ENCODE measurements at regions not wholly inside any gene's neighbourhood (a gene's known extent, or its start where the extent isn't known, plus 50 kb on each side); places are given as distances from the start of the nearest gene placed in this dataset.

GRCh38 chr6:87897013-87897412 is 150.6 kb upstream of the SPACA1 start:
- no peaks in the 10 kb centered on the region for H3K4me1 Mint-ChIP-seq
- no peak overlapping the region for H3K4me3 Mint-ChIP-seq
- DNase-seq: no peak
- H3K36me3 Mint-ChIP-seq (ENCODE audit: low read depth): peaks cover 2% of the 10 kb centered on the region
- no peaks in the 10 kb centered on the region for H3K9me3 ChIP-seq (ENCODE audit: control insufficient read depth, low read length, poor library complexity, severe bottlenecking)
- no peak overlapping the region for H3K27ac Mint-ChIP-seq
- ATAC-seq: no peak
- H3K27me3 Mint-ChIP-seq: no peaks in the 10 kb centered on the region

- H3K27ac Mint-ChIP-seq: no peak overlapping the region
- H3K4me1 Mint-ChIP-seq: no peaks in the 10 kb centered on the region
- H3K36me3 Mint-ChIP-seq (ENCODE audit: low read depth): no peaks in the 10 kb centered on the region
- no peak overlapping the region for H3K4me3 Mint-ChIP-seq
- ATAC-seq: no peak
- H3K27me3 Mint-ChIP-seq: peaks cover 4% of the 10 kb centered on the region
- no peaks in the 10 kb centered on the region for H3K9me3 ChIP-seq (ENCODE audit: control insufficient read depth, low read length, poor library complexity, severe bottlenecking)
- no peak for DNase-seq
These were observed 160.4 kb upstream of the SPACA1 start for GRCh38 chr6:87887266-87887665.

GRCh38 chr6:87884203-87884602 is 163.4 kb upstream of the SPACA1 start:
- no peaks in the 10 kb centered on the region for H3K36me3 Mint-ChIP-seq (ENCODE audit: low read depth)
- H3K27ac Mint-ChIP-seq: no peak overlapping the region
- ATAC-seq (no peak), DNase-seq (no peak)
- H3K9me3 ChIP-seq (ENCODE audit: control insufficient read depth, low read length, poor library complexity, severe bottlenecking): no peaks in the 10 kb centered on the region
- H3K4me3 Mint-ChIP-seq: no peak overlapping the region
- H3K27me3 Mint-ChIP-seq: peaks cover 4% of the 10 kb centered on the region
- H3K4me1 Mint-ChIP-seq: no peaks in the 10 kb centered on the region

DNA sequence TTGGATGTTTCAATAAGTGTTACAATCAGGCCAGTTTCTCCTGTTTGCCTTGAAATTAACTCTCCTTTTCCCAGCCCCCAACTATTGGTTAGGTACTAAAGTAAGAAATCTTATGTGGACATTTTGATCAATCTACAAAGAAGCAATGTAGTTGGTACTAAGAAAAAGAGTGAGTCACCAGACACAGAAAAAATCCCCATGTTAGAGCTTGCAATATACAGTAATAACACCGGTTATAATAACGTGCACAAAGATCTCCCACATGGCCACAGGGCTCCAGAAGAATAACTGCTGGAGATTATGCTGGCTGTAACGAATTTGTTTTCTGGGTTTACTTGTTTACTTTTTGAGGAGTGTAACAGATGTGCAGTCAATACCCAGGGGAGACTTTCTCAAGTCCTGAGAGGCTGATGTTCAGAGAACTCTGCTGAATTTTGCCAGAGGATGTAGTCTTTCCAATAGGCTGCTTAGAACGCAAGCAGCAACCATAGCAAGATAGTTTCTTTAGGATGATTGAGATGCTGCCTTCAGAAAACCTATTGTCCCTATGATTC is 166.2 kb upstream of the SPACA1 start:
- no peak overlapping the region for H3K4me3 Mint-ChIP-seq
- DNase-seq (no peak), ATAC-seq (no peak)
- H3K9me3 ChIP-seq (ENCODE audit: control insufficient read depth, low read length, poor library complexity, severe bottlenecking): no peaks in the 10 kb centered on the region
- peaks cover 19% of the 10 kb centered on the region for H3K27me3 Mint-ChIP-seq
- no peaks in the 10 kb centered on the region for H3K36me3 Mint-ChIP-seq (ENCODE audit: low read depth)
- no peaks in the 10 kb centered on the region for H3K4me1 Mint-ChIP-seq
- H3K27ac Mint-ChIP-seq: no peak overlapping the region

DNA sequence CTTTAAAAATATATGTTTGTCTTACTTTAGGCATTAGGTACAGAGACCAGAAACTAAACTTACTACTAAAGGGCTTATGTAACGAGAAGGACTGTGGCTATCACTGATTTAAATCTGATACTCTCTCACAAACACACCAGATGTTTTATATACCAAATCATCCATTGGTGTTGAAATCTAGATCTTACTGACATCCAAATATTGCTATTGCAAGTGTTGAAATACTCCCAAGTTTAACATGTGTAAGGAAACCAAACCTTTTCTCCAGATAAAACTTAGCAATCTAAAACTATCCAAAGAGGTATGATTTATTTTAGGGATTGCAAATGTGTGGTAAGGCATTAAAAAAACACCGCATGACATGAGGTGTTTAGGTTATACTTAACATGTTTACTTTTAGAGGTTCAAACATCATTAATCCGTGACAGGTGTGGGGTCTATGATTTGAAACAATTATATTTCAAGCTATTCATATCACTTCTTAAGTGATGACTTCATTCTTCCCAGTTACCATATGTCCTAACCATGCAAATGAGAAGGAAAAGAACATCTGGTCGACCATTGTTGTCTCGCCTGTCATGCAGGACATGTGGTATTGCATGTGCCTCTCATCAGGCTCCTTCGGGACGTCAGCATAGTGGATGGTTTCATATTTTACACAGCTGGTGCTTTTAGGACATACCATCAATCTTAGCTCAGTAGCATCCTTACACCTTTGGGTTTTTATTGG is 168.3 kb upstream of the SPACA1 start:
- no peak overlapping the region for H3K27ac Mint-ChIP-seq

DNA sequence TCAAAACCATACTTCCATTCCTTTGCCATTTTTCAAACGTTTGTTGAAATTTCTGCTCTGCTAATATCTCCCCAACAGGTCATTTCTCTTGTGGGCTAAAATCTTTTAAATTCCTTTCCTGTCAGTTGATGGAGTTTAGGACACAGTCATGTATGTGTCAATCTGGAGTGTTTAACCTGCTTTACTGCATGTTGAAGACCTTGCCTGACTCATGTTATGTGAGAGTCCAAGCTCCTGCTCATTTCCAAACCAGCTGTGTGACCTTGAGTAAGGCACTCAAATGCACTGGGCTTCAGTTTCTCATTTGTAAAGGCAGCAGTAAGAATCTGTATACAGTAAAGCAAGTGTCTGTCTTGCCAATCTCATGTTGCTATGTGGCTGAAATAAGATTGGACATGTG is 171.9 kb upstream of the SPACA1 start:
- H3K27ac Mint-ChIP-seq: no peak overlapping the region
- H3K4me3 Mint-ChIP-seq: no peak overlapping the region
- DNase-seq (no peak), ATAC-seq (no peak)
- peaks cover 57% of the 10 kb centered on the region for H3K27me3 Mint-ChIP-seq
- H3K36me3 Mint-ChIP-seq (ENCODE audit: low read depth): peaks cover 3% of the 10 kb centered on the region
- H3K9me3 ChIP-seq (ENCODE audit: control insufficient read depth, low read length, poor library complexity, severe bottlenecking): no peaks in the 10 kb centered on the region
- H3K4me1 Mint-ChIP-seq: no peaks in the 10 kb centered on the region

More for the DNA sequence above, 168.3 kb upstream of the SPACA1 start:
- no peak for DNase-seq
- Mint-ChIP-seq H3K36me3 (ENCODE audit: low read depth) (no peaks in the 10 kb centered on the region), H3K27me3 (peaks cover 37% of the 10 kb centered on the region), H3K4me3 (no peak overlapping the region), H3K4me1 (no peaks in the 10 kb centered on the region)
- no peaks in the 10 kb centered on the region for H3K9me3 ChIP-seq (ENCODE audit: control insufficient read depth, low read length, poor library complexity, severe bottlenecking)
- ATAC-seq: no peak

DNA sequence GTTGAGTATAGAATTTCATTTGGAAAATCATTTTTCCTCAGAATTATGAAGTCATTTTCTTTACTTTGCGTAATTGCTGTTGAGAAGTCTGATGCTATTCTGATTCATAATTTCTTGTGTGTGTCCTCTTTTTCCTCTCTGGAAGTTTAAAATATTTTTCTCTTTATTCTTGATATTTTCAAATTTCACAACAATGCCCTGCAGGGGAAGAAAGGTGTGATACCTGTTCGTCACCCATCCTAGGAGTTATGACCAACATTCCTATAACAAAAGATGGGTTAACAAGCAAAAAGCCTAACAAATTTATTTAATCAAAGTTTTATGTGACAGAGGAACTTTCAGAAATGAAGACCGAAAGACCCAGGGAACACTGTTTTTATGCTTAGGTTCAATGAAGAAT is 171.5 kb upstream of the AKIRIN2 start:
- H3K36me3 Mint-ChIP-seq (ENCODE audit: low read depth): peaks cover 3% of the 10 kb centered on the region
- no peaks in the 10 kb centered on the region for H3K4me1 Mint-ChIP-seq
- H3K9me3 ChIP-seq (ENCODE audit: control insufficient read depth, low read length, poor library complexity, severe bottlenecking): no peaks in the 10 kb centered on the region
- DNase-seq (no peak), ATAC-seq (no peak)
- no peak overlapping the region for H3K4me3 Mint-ChIP-seq
- peaks cover 56% of the 10 kb centered on the region for H3K27me3 Mint-ChIP-seq
- H3K27ac Mint-ChIP-seq: no peak overlapping the region

- Mint-ChIP-seq H3K27ac (no peak overlapping the region), H3K4me3 (no peak overlapping the region), H3K27me3 (peaks cover 33% of the 10 kb centered on the region), H3K36me3 (ENCODE audit: low read depth) (peaks cover 3% of the 10 kb centered on the region), H3K4me1 (no peaks in the 10 kb centered on the region)
- ATAC-seq (no peak), DNase-seq (no peak)
- no peaks in the 10 kb centered on the region for H3K9me3 ChIP-seq (ENCODE audit: control insufficient read depth, low read length, poor library complexity, severe bottlenecking)
These were observed 168.5 kb upstream of the AKIRIN2 start for GRCh38 chr6:87870556-87870955.

DNA sequence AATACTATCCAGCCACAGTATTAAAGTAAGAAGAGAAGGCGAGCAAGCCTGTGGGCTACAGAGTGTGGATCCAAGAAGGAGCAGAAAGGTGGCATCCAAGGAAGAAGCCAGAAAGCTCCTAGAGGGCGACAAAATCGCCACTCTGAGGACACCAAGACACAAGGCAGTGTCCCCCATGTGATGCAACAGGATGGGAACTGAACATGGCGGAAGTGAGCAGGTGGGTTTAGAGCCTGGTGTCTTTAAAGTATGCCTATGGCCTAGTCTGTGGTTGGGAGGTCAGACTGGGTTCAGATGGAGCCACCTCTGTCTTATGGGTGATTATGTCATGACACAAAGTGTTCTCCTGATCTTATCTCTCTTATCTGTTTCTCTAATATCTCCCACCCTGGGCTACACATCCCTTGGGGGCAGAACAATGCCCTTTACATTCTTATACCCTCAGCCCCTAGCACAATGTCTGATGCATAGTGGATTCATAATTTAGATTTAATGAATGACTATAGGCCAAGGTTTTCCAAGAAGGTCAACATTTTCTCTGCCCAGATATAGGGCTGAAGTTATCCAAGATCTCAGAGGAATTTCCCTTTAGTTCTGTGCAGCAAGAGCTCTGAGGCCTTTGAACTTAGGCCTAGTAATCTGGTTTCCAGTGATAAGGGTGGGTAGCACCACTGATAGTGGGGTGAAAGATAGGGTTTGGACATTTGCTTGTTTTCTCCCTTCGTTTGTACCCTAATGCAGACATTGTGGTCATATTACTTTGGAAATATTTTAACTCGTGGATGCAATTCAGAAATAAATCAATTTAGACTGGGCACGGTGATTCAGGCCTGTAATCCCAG is 167.3 kb upstream of the AKIRIN2 start:
- H3K4me3 Mint-ChIP-seq: no peak overlapping the region
- H3K36me3 Mint-ChIP-seq (ENCODE audit: low read depth): peaks cover 3% of the 10 kb centered on the region
- ATAC-seq (no peak), DNase-seq (no peak)
- H3K9me3 ChIP-seq (ENCODE audit: control insufficient read depth, low read length, poor library complexity, severe bottlenecking): no peaks in the 10 kb centered on the region
- no peak overlapping the region for H3K27ac Mint-ChIP-seq
- peaks cover 20% of the 10 kb centered on the region for H3K27me3 Mint-ChIP-seq
- H3K4me1 Mint-ChIP-seq: no peaks in the 10 kb centered on the region

- H3K4me1 Mint-ChIP-seq: no peaks in the 10 kb centered on the region
- peaks cover 17% of the 10 kb centered on the region for H3K27me3 Mint-ChIP-seq
- no peak for DNase-seq
- H3K36me3 Mint-ChIP-seq (ENCODE audit: low read depth): no peaks in the 10 kb centered on the region
- H3K4me3 Mint-ChIP-seq: no peak overlapping the region
- no peak overlapping the region for H3K27ac Mint-ChIP-seq
- ATAC-seq: no peak
- no peaks in the 10 kb centered on the region for H3K9me3 ChIP-seq (ENCODE audit: control insufficient read depth, low read length, poor library complexity, severe bottlenecking)
These were observed 158.9 kb upstream of the AKIRIN2 start for GRCh38 chr6:87860902-87861301.

- no peak overlapping the region for H3K27ac Mint-ChIP-seq
- H3K9me3 ChIP-seq (ENCODE audit: control insufficient read depth, low read length, poor library complexity, severe bottlenecking): no peaks in the 10 kb centered on the region
- ATAC-seq (no peak), DNase-seq (no peak)
- peaks cover 15% of the 10 kb centered on the region for H3K27me3 Mint-ChIP-seq
- H3K4me3 Mint-ChIP-seq: no peak overlapping the region
- H3K36me3 Mint-ChIP-seq (ENCODE audit: low read depth): no peaks in the 10 kb centered on the region
- H3K4me1 Mint-ChIP-seq: no peaks in the 10 kb centered on the region
These were observed 156.4 kb upstream of the AKIRIN2 start for GRCh38 chr6:87858440-87858839.

DNA sequence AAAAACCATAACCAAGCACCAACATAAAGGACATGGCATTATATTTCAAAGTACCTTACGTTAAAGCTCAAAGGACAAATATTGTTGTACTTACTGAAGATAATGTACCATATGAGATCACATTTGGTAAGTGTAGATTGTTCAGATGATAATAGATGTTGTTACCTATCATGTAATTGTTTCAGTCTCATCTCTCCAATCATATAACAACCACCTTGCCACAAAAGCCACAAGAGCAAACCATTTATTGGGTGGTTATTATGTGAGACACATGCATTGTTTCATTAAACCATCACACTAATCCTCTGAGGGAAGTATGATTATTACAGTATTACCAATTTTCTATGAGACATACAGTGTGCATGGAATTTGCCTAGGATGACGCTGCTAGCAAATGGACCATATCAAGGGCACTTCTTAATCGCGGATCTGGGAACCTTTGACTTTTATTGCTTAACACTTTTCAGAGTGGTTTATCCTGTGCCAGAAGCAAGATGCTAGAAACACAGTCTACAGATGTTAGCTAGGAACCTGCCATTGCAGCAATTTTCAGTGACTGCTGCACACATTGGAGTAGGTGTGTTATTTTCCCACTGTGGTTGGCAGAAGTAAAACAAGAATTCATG is 149.8 kb upstream of the AKIRIN2 start:
- no peak for DNase-seq
- ATAC-seq: no peak
- no peak overlapping the region for H3K27ac Mint-ChIP-seq
- H3K4me3 Mint-ChIP-seq: no peak overlapping the region
- peaks cover 4% of the 10 kb centered on the region for H3K4me1 Mint-ChIP-seq
- no peaks in the 10 kb centered on the region for H3K36me3 Mint-ChIP-seq (ENCODE audit: low read depth)
- no peaks in the 10 kb centered on the region for H3K9me3 ChIP-seq (ENCODE audit: control insufficient read depth, low read length, poor library complexity, severe bottlenecking)
- peaks cover 21% of the 10 kb centered on the region for H3K27me3 Mint-ChIP-seq

DNA sequence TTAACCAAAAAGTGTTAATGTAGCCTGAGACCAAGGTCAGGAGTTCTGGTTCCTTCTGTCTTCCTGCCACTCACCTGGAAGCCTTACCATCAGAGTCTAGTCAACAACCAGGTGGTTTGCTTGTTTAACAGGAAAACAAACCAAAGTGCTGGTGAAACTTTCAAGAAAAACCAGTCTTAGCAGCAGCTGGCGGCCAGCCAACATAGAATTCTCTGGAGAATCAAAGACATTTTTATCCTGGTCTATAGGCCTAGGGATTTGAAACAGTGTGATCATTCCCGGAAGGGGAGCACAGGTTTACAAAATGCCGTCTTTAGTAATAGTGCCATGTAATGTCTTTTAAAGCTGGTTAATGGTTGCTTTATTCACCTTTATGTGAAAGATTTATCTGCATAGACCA is 146.6 kb upstream of the AKIRIN2 start:
- H3K36me3 Mint-ChIP-seq (ENCODE audit: low read depth): no peaks in the 10 kb centered on the region
- DNase-seq (no peak), ATAC-seq (no peak)
- H3K9me3 ChIP-seq (ENCODE audit: control insufficient read depth, low read length, poor library complexity, severe bottlenecking): no peaks in the 10 kb centered on the region
- no peak overlapping the region for H3K4me3 Mint-ChIP-seq
- no peak overlapping the region for H3K27ac Mint-ChIP-seq
- H3K27me3 Mint-ChIP-seq: peaks cover 28% of the 10 kb centered on the region
- H3K4me1 Mint-ChIP-seq: peaks cover 4% of the 10 kb centered on the region
